GM12891 (cell line): ENCODE measurements at regions not wholly inside any gene's neighbourhood (a gene's known extent, or its start where the extent isn't known, plus 50 kb on each side); places are given as distances from the start of the nearest gene placed in this dataset.

Source experiments
- DNase-seq: peaks from one replicate; pipeline ENCODE4 v3.0.0; 2011; ENCODE audit warnings: low spot score; ENCODE audit not compliant: insufficient read length
- FAIRE-seq: peaks from 2 replicates; lab custom pipeline; 2011; peaks lifted over from hg19 to GRCh38; lab: Jason Lieb, UNC
- PAX5 ChIP-seq: IDR thresholded peaks from 2 replicates; pipeline ENCODE4 v1.6.1; 2011; ENCODE audit warnings: low read length, moderate library complexity, mild to moderate bottlenecking; ENCODE audit not compliant: insufficient read depth, severe bottlenecking
- POLR2A ChIP-seq: IDR thresholded peaks from 2 replicates; pipeline ENCODE4 v1.6.1; 2011; ENCODE audit warnings: low read depth, low read length, control low read depth
- POLR2AphosphoS5 ChIP-seq: IDR thresholded peaks from 2 replicates; pipeline ENCODE4 v1.6.1; 2011; ENCODE audit warnings: low read depth, low read length, control low read depth
- POU2F2 ChIP-seq: IDR thresholded peaks from 2 replicates; pipeline ENCODE4 v1.6.1; 2011; ENCODE audit warnings: low read depth, mild to moderate bottlenecking, control low read depth, low read length, moderate library complexity
- SPI1 ChIP-seq: IDR thresholded peaks from 2 replicates; pipeline ENCODE4 v1.6.1; 2011; ENCODE audit warnings: low read depth, low read length, control low read depth
- TAF1 ChIP-seq: IDR thresholded peaks from 2 replicates; pipeline ENCODE4 v1.6.1; 2011; ENCODE audit warnings: low read depth, low read length, control low read depth

DNA sequence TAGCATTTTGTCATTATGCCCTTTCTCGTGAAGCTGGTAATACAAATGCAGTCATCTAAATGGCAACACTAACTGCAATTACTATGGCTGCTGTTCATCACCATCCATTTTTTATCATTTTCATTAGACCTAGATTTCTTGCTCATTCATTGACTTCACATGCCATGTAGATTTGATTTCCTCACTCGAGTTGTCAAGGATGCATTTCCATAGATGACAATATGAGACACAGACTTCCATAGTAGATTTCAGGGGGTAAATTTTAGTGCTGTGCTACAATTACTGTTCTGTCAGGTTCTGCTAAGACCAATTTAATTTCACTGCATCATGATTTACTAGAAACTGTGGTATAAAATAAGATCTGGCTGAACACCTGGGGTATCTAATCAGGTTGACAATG lies 589.2 kb downstream of the SEMA5A start:
- TF ChIP-seq TAF1 (no peak), POU2F2 (no peak), POLR2AphosphoS5 (no peak), SPI1 (no peak), PAX5 (no peak), POLR2A (no peak)
- no peak for FAIRE-seq
- DNase-seq: no peak

DNA sequence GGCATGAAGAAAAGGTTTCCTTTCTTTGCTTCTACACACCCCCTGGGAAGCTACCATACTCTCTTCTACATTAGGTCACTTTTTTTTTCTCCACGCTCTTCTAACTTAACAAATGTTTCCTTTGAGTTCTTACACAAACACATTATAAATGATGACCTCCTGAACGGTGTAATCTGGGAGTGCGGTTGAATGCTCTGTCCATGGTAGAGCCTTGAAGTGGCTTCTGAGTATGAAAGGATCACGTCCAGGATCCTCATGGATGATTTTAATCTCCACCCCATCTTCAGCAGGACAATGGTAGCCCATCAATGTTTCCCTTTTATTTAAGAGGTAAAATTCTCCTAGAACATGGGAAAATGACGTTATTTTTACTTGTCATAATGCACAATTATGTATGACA lies 587.3 kb downstream of the SEMA5A start:
- TF ChIP-seq SPI1: no peak
- no peak for TF ChIP-seq POLR2A
- no peak for TF ChIP-seq POU2F2
- no peak for TF ChIP-seq PAX5
- DNase-seq (no peak), FAIRE-seq (no peak)

DNA sequence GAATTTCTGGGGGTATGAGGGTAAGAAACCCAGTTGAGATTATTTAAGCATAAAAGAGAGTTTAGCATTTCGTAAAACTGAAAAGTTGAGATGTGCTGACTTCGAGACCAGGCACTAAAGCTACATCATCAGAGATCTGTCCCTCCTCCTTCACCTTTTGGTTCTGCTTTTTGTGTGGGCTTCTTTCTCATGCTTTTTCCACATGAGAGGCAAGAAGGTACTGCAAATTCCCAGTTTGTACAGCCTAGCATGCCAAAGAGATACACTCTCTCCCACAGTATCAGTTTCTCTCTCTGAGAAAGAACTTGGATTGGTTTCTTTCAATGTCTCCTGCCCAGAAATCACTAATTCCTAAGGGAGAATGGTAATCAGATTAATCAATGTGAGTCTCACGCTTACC lies 584.7 kb downstream of the SEMA5A start:
- DNase-seq: no peak
- FAIRE-seq: no peak
- no peak for TF ChIP-seq TAF1
- TF ChIP-seq POLR2AphosphoS5: no peak
- TF ChIP-seq POLR2A: no peak
- TF ChIP-seq POU2F2: no peak
- no peak for TF ChIP-seq SPI1
- TF ChIP-seq PAX5: no peak

DNA sequence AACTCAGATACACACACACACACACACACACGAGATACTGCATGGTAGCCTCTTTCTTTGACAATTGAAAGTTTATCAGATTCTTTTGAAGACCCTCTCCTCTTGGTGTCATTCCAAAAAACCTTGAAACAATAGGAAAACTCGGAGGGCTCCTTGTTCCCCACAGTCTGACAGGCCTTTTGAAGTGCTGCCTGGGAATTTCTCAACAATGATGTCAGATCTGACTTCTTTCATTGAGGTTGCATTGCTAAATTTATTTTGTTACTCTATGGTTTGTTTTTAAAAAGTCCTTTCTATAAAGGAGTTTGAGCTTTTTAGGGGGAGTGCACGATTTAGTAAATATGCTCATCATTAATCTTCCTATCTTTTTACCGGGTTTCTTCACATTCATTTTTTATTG lies 583.9 kb downstream of the SEMA5A start:
- TF ChIP-seq POLR2AphosphoS5: no peak
- no peak for TF ChIP-seq PAX5
- no peak for TF ChIP-seq SPI1
- TF ChIP-seq POU2F2: no peak
- no peak for TF ChIP-seq TAF1
- TF ChIP-seq POLR2A: no peak
- no peak for FAIRE-seq
- no peak for DNase-seq

DNA sequence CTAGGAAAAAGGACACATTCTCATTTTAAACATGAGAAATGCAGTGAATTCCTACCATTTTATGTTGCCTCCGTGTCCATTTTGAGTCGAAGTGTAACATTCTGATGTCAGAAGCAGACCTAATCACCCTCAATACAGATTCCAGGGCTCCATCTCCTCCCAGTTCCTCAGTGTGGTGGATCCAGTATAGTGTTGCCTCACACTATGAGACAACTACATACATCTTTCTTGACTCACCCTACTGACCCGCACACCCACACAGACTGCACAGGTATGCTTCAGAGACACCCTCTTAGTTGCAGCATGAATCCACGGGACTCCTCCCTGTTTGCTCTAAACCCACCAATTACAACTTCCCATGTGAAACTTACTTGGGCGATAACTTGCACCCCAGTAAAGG lies 564.9 kb downstream of the SEMA5A start:
- FAIRE-seq: no peak
- TF ChIP-seq SPI1: peak; percentile 34; the same call in 1 of the 2 replicates
- no peak for TF ChIP-seq POLR2A
- no peak for DNase-seq

DNA sequence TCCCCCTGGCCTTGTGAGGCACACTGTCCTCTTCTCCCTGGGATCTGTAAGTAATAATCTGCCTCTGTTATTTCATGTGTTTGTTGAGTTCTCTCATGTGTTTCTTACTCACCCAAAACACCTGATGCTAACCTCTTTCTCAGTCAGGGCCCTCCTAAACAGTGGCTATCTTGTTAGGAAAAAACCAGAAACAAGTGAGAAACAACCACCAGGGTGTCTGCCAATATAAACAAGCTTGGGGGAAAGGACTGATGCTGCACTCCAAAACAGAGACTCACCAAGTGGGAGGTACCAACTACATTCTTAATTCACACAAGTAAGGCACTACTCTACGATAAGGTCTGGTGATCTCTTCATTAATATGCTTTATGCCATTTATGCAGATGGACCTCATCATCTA lies 564.4 kb downstream of the SEMA5A start:
- TF ChIP-seq SPI1: no peak
- no peak for FAIRE-seq
- no peak for DNase-seq

DNA sequence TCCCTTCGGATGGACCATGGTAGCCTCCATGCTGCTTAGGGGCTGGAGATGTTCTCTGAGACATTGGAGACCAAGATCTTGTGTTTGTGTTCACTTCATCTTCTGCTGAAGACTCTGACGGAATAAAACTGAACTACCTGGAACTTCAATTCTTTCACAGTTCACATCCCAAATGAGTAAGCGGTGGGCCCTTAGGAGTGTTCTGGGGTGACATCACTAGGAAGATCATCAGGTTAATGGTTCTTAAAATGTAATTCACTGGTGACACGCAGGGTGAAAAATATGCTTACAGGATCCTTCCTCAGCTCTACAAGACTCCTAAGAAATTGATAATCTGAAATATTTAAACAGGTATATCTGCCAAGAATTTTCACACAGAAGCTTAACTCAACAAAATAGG lies 561.5 kb downstream of the SEMA5A start:
- FAIRE-seq: no peak

More for the DNA sequence above, 561.5 kb downstream of the SEMA5A start:
- TF ChIP-seq PAX5 (no peak), SPI1 (no peak), TAF1 (no peak), POU2F2 (no peak), POLR2AphosphoS5 (no peak), POLR2A (no peak)
- no peak for DNase-seq
